ENCODE measurements at regions not wholly inside any gene's neighbourhood (a gene's known extent, or its start where the extent isn't known, plus 50 kb on each side); places are given as distances from the start of the nearest gene placed in this dataset.

- no peak for DNase-seq
Measured at GRCh38 chr17:71313866-71314265, 807.0 kb upstream of the SOX9 start.

- no peak for DNase-seq
Measured at GRCh38 chr17:71315568-71315967, 805.3 kb upstream of the SOX9 start.

GRCh38 chr17:71316176-71316897 lies 804.5 kb upstream of the SOX9 start:
- no peak for DNase-seq

GRCh38 chr17:71320009-71320796 lies 800.6 kb upstream of the SOX9 start:
- no peak for DNase-seq

GRCh38 chr17:71325117-71325516 lies 795.7 kb upstream of the SOX9 start:
- no peak for DNase-seq

- DNase-seq = no peak
Measured at GRCh38 chr17:71325886-71326285, 794.9 kb upstream of the SOX9 start.

GRCh38 chr17:71327376-71328059 lies 793.3 kb upstream of the SOX9 start:
- DNase-seq = peak; percentile 43

GRCh38 chr17:71329310-71330098 lies 791.3 kb upstream of the SOX9 start:
- DNase-seq = no peak

GRCh38 chr17:71330099-71330375 lies 790.8 kb upstream of the SOX9 start:
- no peak for DNase-seq

GRCh38 chr17:71331754-71332325 lies 789.0 kb upstream of the SOX9 start:
- DNase-seq = no peak

- DNase-seq = peak; percentile 39
Measured at GRCh38 chr17:71334048-71334751, 786.6 kb upstream of the SOX9 start.

- DNase-seq = peak; percentile 25
Measured at GRCh38 chr17:71335212-71335611, 785.6 kb upstream of the SOX9 start.

GRCh38 chr17:71337938-71338337 lies 782.9 kb upstream of the SOX9 start:
- no peak for DNase-seq

- peak; percentile 68 for DNase-seq
Measured at GRCh38 chr17:71338396-71338795, 782.4 kb upstream of the SOX9 start.

GRCh38 chr17:71339206-71339605 lies 781.6 kb upstream of the SOX9 start:
- DNase-seq = no peak

- peak; percentile 80 for DNase-seq
Measured at GRCh38 chr17:71342737-71343136, 778.1 kb upstream of the SOX9 start.

GRCh38 chr17:71349908-71350600 lies 770.8 kb upstream of the SOX9 start:
- DNase-seq = peak; percentile 34

GRCh38 chr17:71360301-71360700 lies 760.5 kb upstream of the SOX9 start:
- DNase-seq = no peak

GRCh38 chr17:71361656-71362450 lies 759.0 kb upstream of the SOX9 start:
- peak; percentile 67 for DNase-seq

GRCh38 chr17:71363661-71364060 lies 757.2 kb upstream of the SOX9 start:
- DNase-seq = no peak

GRCh38 chr17:71371809-71372208 lies 749.0 kb upstream of the SOX9 start:
- DNase-seq = no peak
